Stimulated activated effector memory CD8-positive, alpha-beta T cell treated with anti-CD3 and anti-CD28 coated beads, Interleukin-12 subunit alpha, Interleukin-12 subunit beta, amount 100 ng/mL, for 72 hours (primary cell): ENCODE measurements at regions not wholly inside any gene's neighbourhood (a gene's known extent, or its start where the extent isn't known, plus 50 kb on each side); places are given as distances from the start of the nearest gene placed in this dataset.

Source experiments
- ATAC-seq: fragments of 150-1000 bp; cut with Tn5 transposase; 2 replicates; pipeline ENCODE4 v1.10.0; 2021
- DNase-seq, 2 donors: peaks; one replicate each; pipeline ENCODE4 v3.0.0; 2021 to 2022; ENCODE audit warnings: low spot score in 2 of 2
- H3K27ac Mint-ChIP-seq: one replicate; pipeline ENCODE4 v1.8.0; 2022; ENCODE audit warnings: mild to moderate bottlenecking, mixed read lengths
- H3K36me3 Mint-ChIP-seq: one replicate; pipeline ENCODE4 v1.8.0; 2022; ENCODE audit warnings: mild to moderate bottlenecking, mixed read lengths
- H3K4me1 Mint-ChIP-seq: one replicate; pipeline ENCODE4 v1.8.0; 2022; ENCODE audit warnings: mixed read lengths
- H3K4me3 Mint-ChIP-seq: one replicate; pipeline ENCODE4 v1.8.0; 2022; ENCODE audit warnings: mild to moderate bottlenecking, mixed read lengths
- H3K9me3 Mint-ChIP-seq: one replicate; pipeline ENCODE4 v1.8.0; 2022; ENCODE audit warnings: mixed read lengths

- no peak overlapping the region for H3K27ac Mint-ChIP-seq
- ATAC-seq (no peak), DNase-seq (no peak)
- no peaks in the 10 kb centered on the region for H3K4me1 Mint-ChIP-seq
- no peak overlapping the region for H3K4me3 Mint-ChIP-seq
- no peaks in the 10 kb centered on the region for H3K36me3 Mint-ChIP-seq
- peaks cover 10% of the 10 kb centered on the region for H3K9me3 Mint-ChIP-seq
Observed at GRCh38 chr3:159229116-159229680, 427.3 kb downstream of the MFSD1 start.

- Mint-ChIP-seq H3K4me1 (no peaks in the 10 kb centered on the region), H3K27ac (no peak overlapping the region), H3K36me3 (no peaks in the 10 kb centered on the region), H3K4me3 (no peak overlapping the region), H3K9me3 (peaks cover 12% of the 10 kb centered on the region)
- DNase-seq (no peak), ATAC-seq (no peak)
Observed at GRCh38 chr3:159232966-159233365, 431.1 kb downstream of the MFSD1 start.

GRCh38 chr3:159233734-159234133 is 431.9 kb downstream of the MFSD1 start:
- no peaks in the 10 kb centered on the region for H3K36me3 Mint-ChIP-seq
- ATAC-seq (no peak), DNase-seq (no peak)
- no peak overlapping the region for H3K27ac Mint-ChIP-seq
- peaks cover 12% of the 10 kb centered on the region for H3K9me3 Mint-ChIP-seq
- H3K4me1 Mint-ChIP-seq, result no peaks in the 10 kb centered on the region
- no peak overlapping the region for H3K4me3 Mint-ChIP-seq

DNA sequence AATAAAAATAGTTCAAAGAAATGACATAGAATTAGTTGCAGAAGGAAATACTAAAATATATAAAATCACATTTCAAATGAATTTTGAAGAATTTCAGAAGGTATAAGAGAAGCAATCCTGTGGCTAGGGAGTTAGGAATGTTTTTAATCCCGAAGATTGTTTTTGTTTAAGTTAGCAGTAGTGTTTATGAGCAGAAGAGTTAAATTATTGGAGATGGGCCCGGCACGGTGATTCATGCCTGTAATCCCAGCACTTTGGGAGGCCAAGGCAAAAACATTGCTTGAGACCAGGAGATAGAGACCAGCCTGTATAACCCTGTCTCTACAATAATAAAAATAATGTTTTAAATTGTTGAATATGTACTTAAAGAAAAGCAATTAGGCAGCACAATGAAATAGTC is 432.5 kb downstream of the MFSD1 start:
- ATAC-seq (no peak), DNase-seq (no peak)
- Mint-ChIP-seq H3K4me1 (no peaks in the 10 kb centered on the region), H3K9me3 (peaks cover 12% of the 10 kb centered on the region), H3K27ac (no peak overlapping the region), H3K36me3 (no peaks in the 10 kb centered on the region), H3K4me3 (no peak overlapping the region)

DNA sequence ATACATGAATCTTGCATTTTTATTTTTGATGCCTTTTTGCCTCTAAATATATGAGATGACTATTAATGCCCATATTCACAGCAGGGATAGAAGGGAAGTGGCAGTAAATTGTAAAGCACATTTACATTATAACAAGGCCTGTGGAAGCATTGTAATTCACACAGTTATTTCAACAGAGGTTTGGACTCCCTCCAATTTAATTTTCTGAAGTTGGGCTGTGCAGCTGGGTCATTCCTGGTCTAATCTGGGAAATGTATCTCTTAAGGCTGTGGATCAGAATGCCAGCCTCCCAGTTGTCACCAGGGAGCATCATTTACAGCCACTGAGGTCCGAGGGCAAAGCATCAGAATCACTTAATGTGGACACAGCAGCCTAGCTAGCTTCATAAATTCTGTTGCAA is 434.5 kb downstream of the MFSD1 start:
- ATAC-seq (no peak), DNase-seq (no peak)
- no peaks in the 10 kb centered on the region for H3K36me3 Mint-ChIP-seq
- no peak overlapping the region for H3K27ac Mint-ChIP-seq
- H3K4me3 Mint-ChIP-seq, result no peak overlapping the region
- H3K9me3 Mint-ChIP-seq, result peaks cover 7% of the 10 kb centered on the region
- H3K4me1 Mint-ChIP-seq, result no peaks in the 10 kb centered on the region

GRCh38 chr3:159237226-159237625 is 435.4 kb downstream of the MFSD1 start:
- H3K9me3 Mint-ChIP-seq, result peaks cover 5% of the 10 kb centered on the region
- H3K36me3 Mint-ChIP-seq, result no peaks in the 10 kb centered on the region
- no peaks in the 10 kb centered on the region for H3K4me1 Mint-ChIP-seq
- no peak for ATAC-seq
- DNase-seq, result no peak
- H3K4me3 Mint-ChIP-seq, result no peak overlapping the region
- no peak overlapping the region for H3K27ac Mint-ChIP-seq

- DNase-seq, result no peak
- ATAC-seq, result no peak
- no peaks in the 10 kb centered on the region for H3K36me3 Mint-ChIP-seq
- no peak overlapping the region for H3K27ac Mint-ChIP-seq
- peaks cover 5% of the 10 kb centered on the region for H3K9me3 Mint-ChIP-seq
- no peaks in the 10 kb centered on the region for H3K4me1 Mint-ChIP-seq
- no peak overlapping the region for H3K4me3 Mint-ChIP-seq
Observed at GRCh38 chr3:159238646-159239045, 436.8 kb downstream of the MFSD1 start.

DNA sequence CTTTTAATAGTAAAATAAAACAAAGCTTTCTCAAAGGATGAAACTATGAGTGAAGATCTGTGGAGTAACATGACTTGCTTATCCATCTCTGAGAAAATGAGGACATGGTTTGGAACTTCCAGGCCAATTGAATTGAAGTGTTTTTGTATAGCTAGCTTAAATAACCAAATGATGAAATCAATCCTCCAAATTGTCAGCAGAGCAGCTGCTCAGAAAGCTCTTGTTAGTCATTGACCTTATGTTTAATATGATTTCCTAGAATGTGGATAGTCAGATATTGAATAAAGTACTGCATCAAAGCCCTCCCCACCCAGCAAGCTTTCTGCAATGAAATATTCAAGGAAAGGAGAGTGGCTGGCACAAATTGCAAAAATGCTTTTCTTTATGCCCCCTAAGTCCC is 437.2 kb downstream of the MFSD1 start:
- ATAC-seq (no peak), DNase-seq (no peak)
- peaks cover 5% of the 10 kb centered on the region for H3K9me3 Mint-ChIP-seq
- H3K4me1 Mint-ChIP-seq, result no peaks in the 10 kb centered on the region
- no peak overlapping the region for H3K27ac Mint-ChIP-seq
- H3K36me3 Mint-ChIP-seq, result no peaks in the 10 kb centered on the region
- H3K4me3 Mint-ChIP-seq, result no peak overlapping the region

DNA sequence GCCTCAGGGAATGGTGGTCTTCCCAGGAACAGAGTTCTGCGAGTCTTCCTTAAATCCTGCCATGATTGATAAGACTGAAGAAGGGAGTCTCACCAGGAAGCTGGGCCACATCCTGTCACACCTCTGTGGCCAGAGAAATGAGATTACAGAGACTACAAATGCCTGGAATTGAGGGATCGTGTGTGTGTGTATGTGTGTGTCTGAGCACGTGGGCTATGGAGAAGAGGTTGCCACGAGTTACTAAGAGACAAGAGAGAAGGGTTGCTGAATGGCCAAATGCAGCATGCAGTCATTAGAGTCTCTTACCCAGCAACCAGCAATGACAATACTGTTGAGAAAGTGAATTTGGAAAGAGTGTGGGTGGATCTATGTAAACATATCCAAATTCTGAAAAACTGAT is 443.1 kb downstream of the MFSD1 start:
- H3K4me3 Mint-ChIP-seq, result no peak overlapping the region
- H3K4me1 Mint-ChIP-seq, result no peaks in the 10 kb centered on the region
- ATAC-seq (no peak), DNase-seq (no peak)
- peaks cover 2% of the 10 kb centered on the region for H3K9me3 Mint-ChIP-seq
- H3K27ac Mint-ChIP-seq, result no peak overlapping the region
- no peaks in the 10 kb centered on the region for H3K36me3 Mint-ChIP-seq

GRCh38 chr3:159245871-159246270 is 444.0 kb downstream of the MFSD1 start:
- ATAC-seq (no peak), DNase-seq (no peak)
- Mint-ChIP-seq H3K4me3 (no peak overlapping the region), H3K27ac (no peak overlapping the region), H3K4me1 (no peaks in the 10 kb centered on the region), H3K9me3 (peaks cover 2% of the 10 kb centered on the region), H3K36me3 (no peaks in the 10 kb centered on the region)

DNA sequence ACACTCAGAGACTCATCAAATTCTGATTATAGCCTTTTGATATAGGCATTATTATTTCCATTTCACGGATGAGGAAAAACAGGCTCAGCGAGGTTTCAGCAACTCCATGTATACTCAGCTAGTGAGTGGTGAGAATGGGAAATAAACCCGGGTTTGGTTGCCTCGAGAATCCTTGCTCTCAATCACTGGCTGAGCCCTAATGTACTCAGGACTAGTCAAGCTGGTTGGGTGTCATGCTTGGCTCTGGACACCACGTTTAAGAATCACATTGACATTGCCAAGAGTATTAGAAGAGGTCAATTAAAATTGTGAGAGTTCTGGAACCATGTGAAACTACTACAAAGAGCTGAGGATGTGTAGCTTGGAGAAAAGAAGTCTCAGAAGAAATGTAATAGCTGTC is 444.5 kb downstream of the MFSD1 start:
- H3K9me3 Mint-ChIP-seq, result peaks cover 2% of the 10 kb centered on the region
- ATAC-seq, result no peak
- no peak overlapping the region for H3K4me3 Mint-ChIP-seq
- no peaks in the 10 kb centered on the region for H3K4me1 Mint-ChIP-seq
- DNase-seq, result no peak
- no peak overlapping the region for H3K27ac Mint-ChIP-seq
- H3K36me3 Mint-ChIP-seq, result no peaks in the 10 kb centered on the region

GRCh38 chr3:159249472-159250174 is 447.8 kb downstream of the MFSD1 start:
- ATAC-seq (no peak), DNase-seq (no peak)
- Mint-ChIP-seq H3K9me3 (peaks cover 9% of the 10 kb centered on the region), H3K27ac (no peak overlapping the region), H3K4me3 (no peak overlapping the region), H3K36me3 (no peaks in the 10 kb centered on the region), H3K4me1 (no peaks in the 10 kb centered on the region)

GRCh38 chr3:159250961-159251360 is 449.1 kb downstream of the MFSD1 start:
- Mint-ChIP-seq H3K36me3 (no peaks in the 10 kb centered on the region), H3K4me3 (no peak overlapping the region), H3K9me3 (peaks cover 11% of the 10 kb centered on the region), H3K27ac (no peak overlapping the region), H3K4me1 (no peaks in the 10 kb centered on the region)
- DNase-seq (no peak), ATAC-seq (no peak)

- H3K27ac Mint-ChIP-seq, result no peak overlapping the region
Observed at GRCh38 chr3:159252274-159252673, 450.4 kb downstream of the MFSD1 start.

GRCh38 chr3:159252772-159253384 is 451.0 kb downstream of the MFSD1 start:
- no peak overlapping the region for H3K27ac Mint-ChIP-seq
- H3K9me3 Mint-ChIP-seq, result peaks cover 11% of the 10 kb centered on the region
- H3K36me3 Mint-ChIP-seq, result no peaks in the 10 kb centered on the region
- no peak overlapping the region for H3K4me3 Mint-ChIP-seq
- DNase-seq (no peak), ATAC-seq (no peak)
- H3K4me1 Mint-ChIP-seq, result no peaks in the 10 kb centered on the region

More at GRCh38 chr3:159252274-159252673, 450.4 kb downstream of the MFSD1 start:
- H3K36me3 Mint-ChIP-seq, result no peaks in the 10 kb centered on the region
- ATAC-seq (no peak), DNase-seq (no peak)
- no peaks in the 10 kb centered on the region for H3K4me1 Mint-ChIP-seq
- H3K9me3 Mint-ChIP-seq, result peaks cover 11% of the 10 kb centered on the region
- no peak overlapping the region for H3K4me3 Mint-ChIP-seq

DNA sequence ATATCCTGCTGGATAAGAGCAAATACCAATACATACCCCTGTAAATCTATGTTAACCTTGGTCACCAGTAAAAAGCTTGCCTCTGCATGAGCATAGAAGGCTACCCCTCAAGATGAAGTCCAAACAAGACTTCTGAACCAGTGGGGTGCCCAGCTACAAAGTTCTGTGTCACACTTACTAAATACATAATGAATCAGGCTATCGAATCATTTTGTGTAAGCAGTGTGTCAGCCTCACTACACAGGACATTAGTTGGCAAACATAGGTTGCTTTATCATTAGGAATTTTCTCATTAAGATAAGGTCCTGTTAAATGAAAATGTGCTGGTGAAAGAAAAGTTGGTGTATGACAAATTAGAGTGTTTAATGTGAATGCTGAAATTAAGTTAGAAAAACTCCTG is 452.0 kb downstream of the MFSD1 start:
- ATAC-seq (no peak), DNase-seq (no peak)
- no peak overlapping the region for H3K4me3 Mint-ChIP-seq
- no peak overlapping the region for H3K27ac Mint-ChIP-seq
- H3K9me3 Mint-ChIP-seq, result peaks cover 11% of the 10 kb centered on the region
- H3K36me3 Mint-ChIP-seq, result no peaks in the 10 kb centered on the region
- H3K4me1 Mint-ChIP-seq, result no peaks in the 10 kb centered on the region
